Endodermal cell (in vitro differentiated cells): ENCODE measurements at regions not wholly inside any gene's neighbourhood (a gene's known extent, or its start where the extent isn't known, plus 50 kb on each side); places are given as distances from the start of the nearest gene placed in this dataset.

Experiments
- DNase-seq: peaks from one replicate; pipeline ENCODE4 v3.0.0-alpha.2; 2017
- H3K27ac ChIP-seq: 2 replicates; pipeline ENCODE4 v1.5.1; 2013; ENCODE audit warnings: mild to moderate bottlenecking, low read depth, low read length, moderate library complexity
- H3K27me3 ChIP-seq: 2 replicates; pipeline ENCODE4 v1.6.1; 2013; ENCODE audit warnings: mild to moderate bottlenecking, low read length, moderate library complexity; ENCODE audit not compliant: insufficient read depth, control insufficient read depth, poor library complexity, severe bottlenecking
- H3K36me3 ChIP-seq: 2 replicates; pipeline ENCODE4 v1.7.0; 2013; ENCODE audit warnings: mild to moderate bottlenecking, low read length, moderate library complexity; ENCODE audit not compliant: control insufficient read depth, insufficient read depth
- H3K4me1 ChIP-seq: one replicate; pipeline ENCODE4 v1.7.0; 2013; ENCODE audit warnings: low read length; ENCODE audit not compliant: control insufficient read depth, insufficient read depth
- H3K4me3 ChIP-seq: 2 replicates; pipeline ENCODE4 v1.5.1; 2013; ENCODE audit warnings: mild to moderate bottlenecking, low read length, moderate library complexity
- H3K9ac ChIP-seq: 2 replicates; pipeline ENCODE4 v1.6.1; 2013; ENCODE audit warnings: mild to moderate bottlenecking, low read length, moderate library complexity; ENCODE audit not compliant: poor library complexity, severe bottlenecking; ENCODE audit errors: extremely low read depth
- H3K9me3 ChIP-seq: 2 replicates; pipeline ENCODE4 v1.6.1; 2013; ENCODE audit warnings: mild to moderate bottlenecking, low read length, moderate library complexity; ENCODE audit not compliant: control insufficient read depth
- H3K27ac Mint-ChIP-seq: 2 replicates; pipeline ENCODE4 v1.8.0; 2020; ENCODE audit warnings: mixed read lengths
- H3K27me3 Mint-ChIP-seq: 2 replicates; pipeline ENCODE4 v1.8.0; 2021; ENCODE audit warnings: mild to moderate bottlenecking, mixed read lengths; ENCODE audit not compliant: insufficient read depth
- H3K36me3 Mint-ChIP-seq: 2 replicates; pipeline ENCODE4 v1.8.0; 2020; ENCODE audit warnings: low read depth, mixed read lengths
- H3K4me1 Mint-ChIP-seq: 2 replicates; pipeline ENCODE4 v1.8.0; 2020; ENCODE audit warnings: mixed read lengths
- H3K4me3 Mint-ChIP-seq: 2 replicates; pipeline ENCODE4 v1.8.0; 2020; ENCODE audit warnings: mild to moderate bottlenecking, moderate library complexity, mixed read lengths
- H3K9me3 Mint-ChIP-seq: 2 replicates; pipeline ENCODE4 v1.8.0; 2020; ENCODE audit warnings: mild to moderate bottlenecking, mixed read lengths
- CTCF ChIP-seq: fragments of 200-600 bp; sonication (generic); conservative IDR thresholded peaks from 2 replicates; pipeline ENCODE4 v1.5.0; 2021; ENCODE audit warnings: antibody characterized with exemption, mild to moderate bottlenecking
- WGBS, 2 experiments: methylation state at CpG; one replicate each; pipeline versions ENCODE4 v1.1.5 to v1.1.7; 2013; ENCODE audit warnings: missing lambda C conversion rate in 2 of 2, mixed read lengths in 1 of 2; ENCODE audit not compliant: insufficient coverage in 1 of 2, insufficient read length in 1 of 2; 5-methylcytosine and 5-hydroxymethylcytosine counted together

DNA sequence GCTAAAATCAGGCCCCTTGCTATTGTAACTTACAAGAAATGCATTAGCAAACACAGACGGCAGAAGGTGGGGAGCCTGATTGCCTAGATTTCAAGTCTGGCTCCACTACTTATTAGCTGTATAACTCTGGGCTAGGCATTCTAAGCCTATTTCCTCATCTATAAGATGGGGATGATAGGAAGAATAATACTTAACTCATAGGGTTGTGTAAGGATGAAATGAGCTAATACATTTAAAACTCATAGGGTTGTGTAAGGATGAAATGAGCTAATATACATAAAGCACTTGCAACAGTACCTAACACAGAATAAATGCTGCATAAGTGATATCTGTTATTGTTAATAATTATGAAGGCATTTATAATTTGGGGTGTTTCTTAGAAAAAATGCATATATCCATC is 60.1 kb upstream of the DIO2 start:
- H3K27ac Mint-ChIP-seq: no peak overlapping the region
- Histone ChIP-seq H3K27ac (no peak overlapping the region), H3K27me3 (no peaks in the 10 kb centered on the region), H3K4me3 (no peak overlapping the region), H3K9me3 (no peaks in the 10 kb centered on the region), H3K4me1 (no peaks in the 10 kb centered on the region), H3K9ac (no peak overlapping the region), H3K36me3 (no peaks in the 10 kb centered on the region)
- no peak for TF ChIP-seq CTCF
- DNase-seq: no peak
- no peak overlapping the region for H3K4me3 Mint-ChIP-seq
- no peaks in the 10 kb centered on the region for H3K36me3 Mint-ChIP-seq
- no peaks in the 10 kb centered on the region for H3K4me1 Mint-ChIP-seq
- H3K9me3 Mint-ChIP-seq: no peaks in the 10 kb centered on the region
- H3K27me3 Mint-ChIP-seq: no peaks in the 10 kb centered on the region
- WGBS, 2 experiments: 90 to 100% methylated on average over 1 of the region's 1 CpG

DNA sequence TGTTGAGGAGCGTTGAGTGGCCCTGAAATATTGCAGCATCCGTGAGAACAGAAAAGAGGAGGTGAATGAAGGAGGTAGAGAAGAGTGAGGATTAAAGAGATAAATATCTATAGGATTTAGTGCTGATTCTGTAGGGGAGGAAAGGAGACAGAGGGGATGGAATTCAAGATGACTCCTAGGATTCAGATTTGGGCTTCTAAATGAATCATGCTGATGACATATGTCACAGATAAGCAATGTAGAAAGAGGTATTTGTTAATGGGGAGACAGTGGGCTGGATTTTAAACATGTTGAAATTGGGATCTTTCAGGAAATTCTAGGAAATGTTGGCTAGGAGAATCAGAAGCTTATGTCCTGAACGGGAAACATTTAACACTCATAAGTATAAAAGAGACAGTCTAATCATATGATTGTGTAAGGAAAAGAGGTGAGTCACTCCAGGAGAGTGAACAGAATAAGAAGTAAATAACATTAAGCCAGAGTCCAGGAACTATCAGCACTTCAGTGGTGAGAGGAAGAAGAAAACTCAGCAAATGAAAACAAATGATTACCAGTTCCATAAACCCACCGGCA is 58.1 kb upstream of the DIO2 start:
- whole genome bisulfite sequencing, 2 experiments: 92 to 97% methylated on average over 3 of the region's 4 CpGs
- Mint-ChIP-seq H3K36me3 (no peaks in the 10 kb centered on the region), H3K9me3 (no peaks in the 10 kb centered on the region), H3K27me3 (no peaks in the 10 kb centered on the region), H3K27ac (no peak overlapping the region), H3K4me1 (no peaks in the 10 kb centered on the region), H3K4me3 (no peak overlapping the region)
- no peak overlapping the region for H3K27ac ChIP-seq
- no peak for TF ChIP-seq CTCF
- no peaks in the 10 kb centered on the region for H3K9me3 ChIP-seq
- no peak overlapping the region for H3K9ac ChIP-seq
- DNase-seq: no peak
- no peaks in the 10 kb centered on the region for H3K4me1 ChIP-seq
- no peaks in the 10 kb centered on the region for H3K36me3 ChIP-seq
- H3K4me3 ChIP-seq: no peak overlapping the region
- no peaks in the 10 kb centered on the region for H3K27me3 ChIP-seq

GRCh38 chr14:80266930-80267329 is 55.6 kb upstream of the DIO2 start:
- no peaks in the 10 kb centered on the region for H3K4me1 Mint-ChIP-seq
- no peak for TF ChIP-seq CTCF
- no peak for DNase-seq
- no peak overlapping the region for H3K9ac ChIP-seq
- no peaks in the 10 kb centered on the region for H3K27me3 Mint-ChIP-seq
- no peak overlapping the region for H3K27ac Mint-ChIP-seq
- H3K36me3 ChIP-seq: no peaks in the 10 kb centered on the region
- 89 to 100% methylated on average over 1 to 3 of the region's 3 CpGs for WGBS, 2 experiments
- H3K9me3 ChIP-seq: no peaks in the 10 kb centered on the region
- no peaks in the 10 kb centered on the region for H3K36me3 Mint-ChIP-seq
- H3K4me1 ChIP-seq: no peaks in the 10 kb centered on the region
- H3K27me3 ChIP-seq: no peaks in the 10 kb centered on the region
- no peak overlapping the region for H3K27ac ChIP-seq
- H3K9me3 Mint-ChIP-seq: no peaks in the 10 kb centered on the region
- no peak overlapping the region for H3K4me3 Mint-ChIP-seq
- no peak overlapping the region for H3K4me3 ChIP-seq
